Vagina (tissue), 2 donors: ENCODE measurements at regions not wholly inside any gene's neighbourhood (a gene's known extent, or its start where the extent isn't known, plus 50 kb on each side); places are given as distances from the start of the nearest gene placed in this dataset.

ENCODE experiments used
- CTCF ChIP-seq, 3 experiments: fragments of 450-650 bp in 2 of 3; fragments of 200-600 bp in 1 of 3; sonication (generic) in 1 of 3; IDR thresholded peaks; one replicate each; pipeline ENCODE4 v1.5.1; 2017 to 2019; ENCODE audit warnings: antibody characterized with exemption in 3 of 3, mild to moderate bottlenecking in 2 of 3, moderate library complexity in 2 of 3
- POLR2AphosphoS5 ChIP-seq, 2 donors: sonication (generic); formaldehyde crosslinking; IDR thresholded peaks; one replicate each; pipeline ENCODE4 v1.9.0; 2017; ENCODE audit warnings: antibody characterized with exemption in 2 of 2, mild to moderate bottlenecking in 2 of 2, low read depth in 1 of 2; ENCODE audit not compliant: insufficient read depth in 1 of 2

- TF ChIP-seq CTCF (IDR thresholded peaks at IDR 0.05) = no peak
- TF ChIP-seq POLR2AphosphoS5 (IDR thresholded peaks at IDR 0.05; ENCODE audit: insufficient read depth in 1 of 2, low read depth in 1 of 2) = no peak
Measured at GRCh38 chr4:30818541-30818940, 98.4 kb downstream of the PCDH7 start.
